OCI-LY3 (cell line): ENCODE measurements at regions not wholly inside any gene's neighbourhood (a gene's known extent, or its start where the extent isn't known, plus 50 kb on each side); places are given as distances from the start of the nearest gene placed in this dataset.
"Not testable (repeated sequence)": the region's sequence is repeated elsewhere in the genome, so short reads cannot be mapped to it uniquely, and the experiment has no call there.

Source experiments
- H2AFZ ChIP-seq: fragments of 200-600, 300-600 bp; shearing (Covaris generic); 2 replicates; pipeline ENCODE4 v1.6.0; 2014; ENCODE audit warnings: antibody characterized with exemption, low read depth, low read length
- H3K27ac ChIP-seq: fragments of 200-600, 300-600 bp; sonication (generic); 2 replicates; pipeline ENCODE4 v1.5.1; 2014; ENCODE audit warnings: mild to moderate bottlenecking, low read length, moderate library complexity, mixed read lengths
- H3K27me3 ChIP-seq: fragments of 200-600, 300-600 bp; sonication (generic); 2 replicates; pipeline ENCODE4 v1.6.1; 2014; ENCODE audit warnings: low read depth, low read length, mixed read lengths
- H3K36me3 ChIP-seq: fragments of 200-600, 300-600 bp; sonication (generic); replicated peaks from 2 replicates; pipeline ENCODE3; 2014; ENCODE audit warnings: low read depth, low read length, mixed read lengths
- H3K4me1 ChIP-seq: fragments of 300-600, 200-600 bp; sonication (generic); 2 replicates; pipeline ENCODE4 v1.6.1; 2014; ENCODE audit warnings: low read length, mixed read lengths
- H3K4me2 ChIP-seq: fragments of 200-600, 300-600 bp; sonication (generic); 2 replicates; pipeline ENCODE4 v1.6.1; 2014; ENCODE audit warnings: low read length, mixed read lengths
- H3K4me3 ChIP-seq: fragments of 300-600, 200-600 bp; sonication (generic); 2 replicates; pipeline ENCODE4 v1.5.1; 2014; ENCODE audit warnings: antibody characterized with exemption, mild to moderate bottlenecking, low read length, moderate library complexity
- H3K79me2 ChIP-seq: fragments of 300-600, 200-600 bp; shearing (Covaris generic); 2 replicates; pipeline ENCODE4 v1.6.1; 2014; ENCODE audit warnings: mild to moderate bottlenecking, low read length, mixed read lengths
- H3K9ac ChIP-seq: fragments of 300-600, 200-600 bp; shearing (Covaris generic); 2 replicates; pipeline ENCODE4 v1.6.0; 2014; ENCODE audit warnings: mild to moderate bottlenecking, low read length, moderate library complexity
- H3K9me3 ChIP-seq: fragments of 200-600, 300-600 bp; shearing (Covaris generic); 2 replicates; pipeline ENCODE4 v1.6.1; 2014; ENCODE audit warnings: low read length, mixed read lengths; ENCODE audit not compliant: insufficient read depth
- H4K20me1 ChIP-seq: fragments of 200-600, 300-600 bp; sonication (generic); 2 replicates; pipeline ENCODE4 v1.6.1; 2016; ENCODE audit warnings: low read length, mixed read lengths; ENCODE audit not compliant: insufficient read depth
- EZH2phosphoT487 ChIP-seq: fragments of 200-600 bp; shearing (Covaris generic); IDR thresholded peaks from 2 replicates; pipeline ENCODE4 v1.6.1; 2018; ENCODE audit warnings: antibody characterized with exemption, mixed run types, low read depth
- TF ChIP-seq, protein P1 (sequence below): fragments of 200-600, 300-600 bp; sonication (generic); IDR thresholded peaks from 2 replicates; pipeline ENCODE4 v1.5.1; 2014; ENCODE audit warnings: antibody characterized with exemption, low read length, low read depth

DNA sequence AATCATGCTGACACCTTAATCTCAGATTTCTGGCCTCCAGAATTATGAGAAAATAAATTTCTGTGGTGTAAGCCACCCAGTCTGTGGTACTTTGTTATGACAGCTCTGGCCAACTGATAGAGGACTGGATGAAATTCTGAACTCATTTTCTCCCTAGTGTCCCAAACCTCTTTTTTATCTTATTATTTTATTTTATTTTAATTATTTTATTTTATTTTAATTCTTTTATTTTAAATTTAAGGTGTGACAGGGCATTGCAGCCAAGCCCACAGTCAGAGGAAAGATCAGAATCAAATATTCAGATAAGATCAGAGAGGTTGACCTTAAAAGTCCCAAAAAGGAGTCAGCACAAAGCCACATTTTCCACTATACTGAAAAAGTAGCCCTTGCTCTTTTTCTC, 228.1 kb downstream of the TFEC start:
- no peak overlapping the region for H2AFZ ChIP-seq
- no peaks in the 10 kb centered on the region for H3K79me2 ChIP-seq
- H3K36me3 ChIP-seq: no peaks in the 10 kb centered on the region
- no peak overlapping the region for H3K27ac ChIP-seq
- H3K4me2 ChIP-seq: no peak overlapping the region
- no peaks in the 10 kb centered on the region for H4K20me1 ChIP-seq
- TF ChIP-seq, protein P1, sequence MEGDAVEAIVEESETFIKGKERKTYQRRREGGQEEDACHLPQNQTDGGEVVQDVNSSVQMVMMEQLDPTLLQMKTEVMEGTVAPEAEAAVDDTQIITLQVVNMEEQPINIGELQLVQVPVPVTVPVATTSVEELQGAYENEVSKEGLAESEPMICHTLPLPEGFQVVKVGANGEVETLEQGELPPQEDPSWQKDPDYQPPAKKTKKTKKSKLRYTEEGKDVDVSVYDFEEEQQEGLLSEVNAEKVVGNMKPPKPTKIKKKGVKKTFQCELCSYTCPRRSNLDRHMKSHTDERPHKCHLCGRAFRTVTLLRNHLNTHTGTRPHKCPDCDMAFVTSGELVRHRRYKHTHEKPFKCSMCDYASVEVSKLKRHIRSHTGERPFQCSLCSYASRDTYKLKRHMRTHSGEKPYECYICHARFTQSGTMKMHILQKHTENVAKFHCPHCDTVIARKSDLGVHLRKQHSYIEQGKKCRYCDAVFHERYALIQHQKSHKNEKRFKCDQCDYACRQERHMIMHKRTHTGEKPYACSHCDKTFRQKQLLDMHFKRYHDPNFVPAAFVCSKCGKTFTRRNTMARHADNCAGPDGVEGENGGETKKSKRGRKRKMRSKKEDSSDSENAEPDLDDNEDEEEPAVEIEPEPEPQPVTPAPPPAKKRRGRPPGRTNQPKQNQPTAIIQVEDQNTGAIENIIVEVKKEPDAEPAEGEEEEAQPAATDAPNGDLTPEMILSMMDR: no peak
- TF ChIP-seq EZH2phosphoT487: no peak
- H3K27me3 ChIP-seq: no peaks in the 10 kb centered on the region
- no peak overlapping the region for H3K4me3 ChIP-seq
- H3K9ac ChIP-seq: no peak overlapping the region
- H3K4me1 ChIP-seq: 0 out of 2 replicates have a peak, but pooled peaks cover 4% of the 10 kb centered on the region
- H3K9me3 ChIP-seq: no peaks in the 10 kb centered on the region

DNA sequence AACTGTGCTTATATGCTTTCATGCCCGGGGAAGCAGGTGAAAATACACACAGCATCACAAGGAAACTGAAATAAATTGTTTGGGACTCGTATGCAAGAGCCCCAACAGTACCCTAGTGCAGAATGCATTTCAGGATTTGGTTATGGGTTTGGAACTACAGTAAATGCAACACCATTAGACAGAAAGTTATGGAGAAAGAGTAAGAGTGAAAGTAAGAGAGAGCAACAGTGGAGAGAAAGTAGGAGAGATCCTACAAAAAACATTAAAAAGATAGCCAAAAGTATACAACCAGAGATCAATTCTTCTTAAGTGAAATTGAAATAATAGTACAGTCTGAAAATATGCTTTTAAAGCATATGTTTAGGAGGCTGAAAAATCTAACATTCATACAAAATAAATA, 231.1 kb downstream of the TFEC start:
- 0 out of 2 replicates have a peak, but pooled peaks cover 4% of the 10 kb centered on the region for H3K4me1 ChIP-seq
- no peaks in the 10 kb centered on the region for H3K9me3 ChIP-seq
- H3K36me3 ChIP-seq: no peaks in the 10 kb centered on the region
- H3K79me2 ChIP-seq: no peaks in the 10 kb centered on the region
- no peak for TF ChIP-seq EZH2phosphoT487
- TF ChIP-seq, protein P1: no peak
- H3K27me3 ChIP-seq: no peaks in the 10 kb centered on the region
- no peak overlapping the region for H3K27ac ChIP-seq
- no peak overlapping the region for H2AFZ ChIP-seq
- no peak overlapping the region for H3K4me2 ChIP-seq
- no peak overlapping the region for H3K4me3 ChIP-seq
- no peaks in the 10 kb centered on the region for H4K20me1 ChIP-seq
- no peak overlapping the region for H3K9ac ChIP-seq

DNA sequence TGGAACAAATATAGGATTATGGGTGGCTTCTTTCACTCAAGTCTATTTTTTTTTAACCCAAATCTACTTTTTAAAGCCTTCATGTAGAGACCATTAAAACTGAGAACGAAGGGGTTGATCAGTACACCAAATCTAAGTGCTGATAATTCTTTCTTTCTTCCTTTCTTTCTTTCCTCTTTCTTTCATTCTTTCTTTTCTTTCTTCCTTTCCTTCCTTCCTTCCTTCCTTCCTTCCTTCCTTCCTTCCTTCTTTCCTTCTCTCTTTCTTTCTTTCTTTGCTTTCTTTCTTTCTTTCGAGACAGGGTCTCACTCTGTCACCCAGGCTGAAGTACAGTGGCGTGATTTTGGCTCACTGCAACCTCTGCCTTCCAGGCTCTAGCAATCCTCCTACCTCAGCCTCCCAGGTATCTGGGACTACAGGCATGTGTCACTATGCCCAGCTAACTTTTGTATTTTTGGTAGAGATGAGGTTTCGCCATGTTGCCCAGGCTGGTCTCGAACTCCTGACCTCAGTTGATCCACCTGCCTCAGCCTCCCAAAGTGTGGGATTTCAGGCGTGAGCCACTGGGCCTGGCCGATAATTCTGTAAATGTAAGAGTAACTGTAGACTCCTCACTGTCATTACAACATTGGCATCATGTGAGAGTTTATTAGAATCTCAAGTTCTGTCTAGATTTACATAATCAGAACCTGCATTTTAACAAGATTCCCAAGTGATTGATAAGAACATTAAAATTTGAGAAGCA, 236.4 kb downstream of the TFEC start:
- no peak overlapping the region for H3K27ac ChIP-seq
- H3K9me3 ChIP-seq: no peaks in the 10 kb centered on the region
- H4K20me1 ChIP-seq: no peaks in the 10 kb centered on the region
- no peaks in the 10 kb centered on the region for H3K79me2 ChIP-seq
- no peaks in the 10 kb centered on the region for H3K36me3 ChIP-seq
- no peak overlapping the region for H2AFZ ChIP-seq
- H3K4me2 ChIP-seq: no peak overlapping the region
- TF ChIP-seq, protein P1: no peak
- TF ChIP-seq EZH2phosphoT487: no peak
- no peak overlapping the region for H3K4me3 ChIP-seq
- no peaks in the 10 kb centered on the region for H3K27me3 ChIP-seq
- H3K9ac ChIP-seq: no peak overlapping the region
- H3K4me1 ChIP-seq: 0 out of 2 replicates have a peak, but pooled peaks cover 1% of the 10 kb centered on the region

DNA sequence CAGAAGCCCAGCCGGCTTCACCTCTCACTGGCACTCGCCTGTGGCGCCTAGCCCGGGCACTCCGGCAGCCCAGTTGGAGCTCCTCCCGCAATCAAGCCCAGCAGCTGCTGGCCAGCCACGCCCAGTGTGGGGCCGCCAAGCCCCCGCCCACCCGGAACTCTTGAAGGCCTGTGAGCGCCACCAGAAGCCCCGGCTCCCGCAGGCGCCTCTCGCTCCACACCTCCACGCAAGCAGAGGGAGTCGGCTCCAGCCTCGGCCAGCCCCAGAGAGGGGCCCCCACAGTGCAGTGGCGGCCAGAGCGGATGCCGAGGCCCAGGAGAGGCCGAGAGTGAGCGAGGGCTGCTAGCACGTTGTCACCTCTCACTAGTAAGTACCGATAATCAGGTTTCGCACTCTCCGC, 240.7 kb downstream of the TFEC start:
- H3K79me2 ChIP-seq: no peaks in the 10 kb centered on the region
- no peaks in the 10 kb centered on the region for H4K20me1 ChIP-seq

DNA sequence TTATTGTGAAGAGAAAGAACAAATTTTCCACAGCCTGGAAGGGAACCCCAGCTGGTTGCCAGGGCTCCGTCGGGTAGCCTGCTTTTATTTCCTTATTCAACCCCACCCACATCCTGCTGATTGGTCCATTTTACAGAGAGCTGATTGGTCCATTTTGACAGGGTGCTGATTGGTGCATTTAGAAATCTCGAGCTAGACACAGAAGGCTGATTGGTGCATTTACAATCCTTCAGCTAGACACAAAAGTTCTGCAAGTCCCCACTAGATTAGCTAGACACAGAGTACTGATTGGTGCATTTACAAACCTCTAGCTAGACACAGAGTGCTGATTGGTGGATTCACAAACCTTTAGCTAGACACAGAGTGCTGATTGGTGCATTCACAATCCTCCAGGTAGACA, 241.1 kb downstream of the TFEC start:
- H3K9ac ChIP-seq, H4K20me1 ChIP-seq, H3K36me3 ChIP-seq, H3K27me3 ChIP-seq, H3K4me2 ChIP-seq, H2AFZ ChIP-seq, H3K79me2 ChIP-seq, H3K9me3 ChIP-seq, H3K27ac ChIP-seq, H3K4me1 ChIP-seq, H3K4me3 ChIP-seq: not testable (repeated sequence)

More for the DNA sequence above, 240.7 kb downstream of the TFEC start:
- Histone ChIP-seq H3K9me3 (no peaks in the 10 kb centered on the region), H3K27me3 (no peaks in the 10 kb centered on the region), H3K4me2 (no peak overlapping the region), H3K4me3 (no peak overlapping the region), H3K4me1 (no peaks in the 10 kb centered on the region), H2AFZ (no peak overlapping the region), H3K9ac (no peak overlapping the region), H3K27ac (no peak overlapping the region), H3K36me3 (no peaks in the 10 kb centered on the region)
- no peak for TF ChIP-seq EZH2phosphoT487
- TF ChIP-seq, protein P1: no peak
